SJCRH30 (cell line): ENCODE measurements at regions not wholly inside any gene's neighbourhood (a gene's known extent, or its start where the extent isn't known, plus 50 kb on each side); places are given as distances from the start of the nearest gene placed in this dataset.
"Not testable (repeated sequence)": the region's sequence is repeated elsewhere in the genome, so short reads cannot be mapped to it uniquely, and the experiment has no call there.

ENCODE experiments used
- DNase-seq, 2 experiments: peaks; one replicate each; pipeline ENCODE4 v3.0.0-alpha.2; 2015 to 2020
- H3K27ac ChIP-seq: fragments of 250-450 bp; sonication (Bioruptor Pico); 2 replicates; pipeline ENCODE4 v1.5.1; 2020; ENCODE audit warnings: mild to moderate bottlenecking, moderate library complexity
- H3K27me3 ChIP-seq: fragments of 250-450 bp; sonication (Bioruptor Pico); 2 replicates; pipeline ENCODE4 v1.5.1; 2020; ENCODE audit warnings: mild to moderate bottlenecking, moderate library complexity
- H3K36me3 ChIP-seq: fragments of 250-450 bp; sonication (Bioruptor Pico); 2 replicates; pipeline ENCODE4 v1.5.1; 2020; ENCODE audit warnings: mild to moderate bottlenecking, moderate library complexity
- H3K4me1 ChIP-seq: fragments of 250-450 bp; sonication (Bioruptor Pico); 2 replicates; pipeline ENCODE4 v1.5.1; 2020; ENCODE audit warnings: mild to moderate bottlenecking, moderate library complexity
- H3K4me3 ChIP-seq: fragments of 250-450 bp; sonication (Bioruptor Pico); 2 replicates; pipeline ENCODE4 v1.5.1; 2020; ENCODE audit warnings: mild to moderate bottlenecking, moderate library complexity
- H3K9me3 ChIP-seq: fragments of 250-450 bp; sonication (Bioruptor Pico); replicated peaks from 2 replicates; pipeline ENCODE4 v1.5.1; 2020; ENCODE audit warnings: mild to moderate bottlenecking, moderate library complexity

GRCh38 chr16:21422824-21423223, 144.7 kb upstream of the CRYM start:
- DNase-seq, H3K27me3 ChIP-seq, H3K27ac ChIP-seq, H3K36me3 ChIP-seq, H3K9me3 ChIP-seq, H3K4me3 ChIP-seq, H3K4me1 ChIP-seq: not testable (repeated sequence)

DNA sequence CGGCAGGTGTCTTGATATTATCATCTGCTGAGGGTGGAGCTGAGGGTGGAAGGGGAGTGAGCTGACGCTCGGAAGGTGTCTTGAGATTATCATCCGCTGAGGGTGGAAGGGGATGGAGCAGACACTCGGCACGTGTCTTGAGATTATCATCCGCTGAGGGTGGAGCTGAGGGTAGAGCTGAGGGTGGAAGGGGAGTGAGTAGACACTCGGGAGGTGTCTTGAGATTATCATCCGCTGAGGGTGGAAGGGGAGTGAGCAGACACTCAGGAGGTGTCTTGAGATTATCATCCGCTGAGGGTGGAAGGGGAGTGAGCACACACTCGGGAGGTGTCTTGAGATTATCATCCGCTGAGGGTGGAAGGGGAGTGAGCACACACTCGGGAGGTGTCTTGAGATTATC, 126.6 kb upstream of the CRYM start:
- not testable (repeated sequence) for H3K27me3 ChIP-seq, DNase-seq, H3K4me3 ChIP-seq, H3K36me3 ChIP-seq, H3K4me1 ChIP-seq, H3K27ac ChIP-seq, H3K9me3 ChIP-seq

DNA sequence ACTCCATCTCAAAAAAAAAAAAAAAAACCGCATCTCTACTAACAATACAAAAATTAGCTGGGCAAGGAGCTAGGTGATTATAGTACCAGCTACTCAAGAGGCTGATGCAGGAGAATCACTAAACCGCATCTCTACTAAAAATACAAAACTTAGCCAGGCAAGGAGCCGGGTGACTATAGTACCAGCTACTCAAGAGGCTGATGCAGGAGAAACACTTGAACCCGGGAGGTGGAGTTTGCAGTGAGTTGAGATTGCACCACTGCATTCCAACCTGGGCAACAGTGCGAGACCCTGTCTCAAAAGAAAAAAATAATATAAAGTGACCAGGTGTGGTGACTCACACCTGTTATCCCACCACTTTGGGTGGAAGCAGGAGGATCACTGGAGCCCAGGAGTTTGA, 119.8 kb upstream of the CRYM start:
- H3K4me3 ChIP-seq, H3K36me3 ChIP-seq, H3K27ac ChIP-seq, H3K9me3 ChIP-seq, DNase-seq, H3K4me1 ChIP-seq, H3K27me3 ChIP-seq: not testable (repeated sequence)

DNA sequence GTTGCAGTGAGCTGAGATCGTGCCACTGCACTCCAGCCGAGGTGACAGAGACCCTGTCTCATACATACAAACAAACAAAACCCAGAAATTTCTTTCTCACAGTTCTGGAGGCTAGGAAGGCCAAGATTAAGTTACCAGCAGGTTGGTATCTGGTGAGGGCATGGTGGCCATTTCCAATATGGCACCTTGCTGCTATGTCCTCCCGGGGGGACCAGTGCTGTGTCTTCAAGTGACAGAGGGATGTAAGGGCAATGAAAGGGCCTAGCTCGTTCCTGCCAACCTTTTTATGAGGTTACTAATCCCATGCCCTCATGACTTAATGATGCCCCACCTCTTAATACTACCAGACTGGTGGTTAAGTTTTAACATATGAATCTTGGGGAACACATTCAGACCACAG, 118.5 kb upstream of the CRYM start:
- H3K36me3 ChIP-seq, DNase-seq, H3K27ac ChIP-seq, H3K4me1 ChIP-seq, H3K27me3 ChIP-seq, H3K9me3 ChIP-seq, H3K4me3 ChIP-seq: not testable (repeated sequence)

GRCh38 chr16:21390634-21391033, 112.5 kb upstream of the CRYM start:
- DNase-seq, H3K9me3 ChIP-seq, H3K4me1 ChIP-seq, H3K27ac ChIP-seq, H3K4me3 ChIP-seq, H3K27me3 ChIP-seq, H3K36me3 ChIP-seq: not testable (repeated sequence)

DNA sequence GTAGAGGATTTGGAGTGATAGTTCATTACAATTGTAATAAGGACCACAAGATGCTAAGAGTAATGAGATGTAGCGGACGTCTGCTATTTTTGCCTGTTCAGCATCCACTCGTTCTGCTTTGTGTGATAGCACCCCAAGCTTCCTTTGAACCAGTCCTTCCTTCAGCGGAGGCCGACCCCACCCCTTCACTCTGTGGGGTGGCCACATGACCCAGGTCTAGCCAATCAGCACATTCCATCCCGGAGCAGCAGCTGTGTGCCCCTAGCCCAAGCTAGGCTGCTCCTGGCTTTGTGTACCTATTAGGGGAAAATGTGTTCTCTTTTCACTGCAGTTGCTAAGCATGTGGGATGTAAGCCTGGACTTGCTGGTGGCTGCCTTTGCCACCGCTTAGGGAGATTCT, 111.8 kb upstream of the CRYM start:
- not testable (repeated sequence) for H3K27me3 ChIP-seq, H3K9me3 ChIP-seq, H3K36me3 ChIP-seq, H3K4me3 ChIP-seq, H3K4me1 ChIP-seq, H3K27ac ChIP-seq
- peak in 1 of 2 experiments; percentile 58 for DNase-seq

- not testable (repeated sequence) for H3K4me3 ChIP-seq, DNase-seq, H3K36me3 ChIP-seq, H3K4me1 ChIP-seq, H3K27ac ChIP-seq, H3K9me3 ChIP-seq, H3K27me3 ChIP-seq
Measured at GRCh38 chr16:21387757-21388156, 109.7 kb upstream of the CRYM start.

DNA sequence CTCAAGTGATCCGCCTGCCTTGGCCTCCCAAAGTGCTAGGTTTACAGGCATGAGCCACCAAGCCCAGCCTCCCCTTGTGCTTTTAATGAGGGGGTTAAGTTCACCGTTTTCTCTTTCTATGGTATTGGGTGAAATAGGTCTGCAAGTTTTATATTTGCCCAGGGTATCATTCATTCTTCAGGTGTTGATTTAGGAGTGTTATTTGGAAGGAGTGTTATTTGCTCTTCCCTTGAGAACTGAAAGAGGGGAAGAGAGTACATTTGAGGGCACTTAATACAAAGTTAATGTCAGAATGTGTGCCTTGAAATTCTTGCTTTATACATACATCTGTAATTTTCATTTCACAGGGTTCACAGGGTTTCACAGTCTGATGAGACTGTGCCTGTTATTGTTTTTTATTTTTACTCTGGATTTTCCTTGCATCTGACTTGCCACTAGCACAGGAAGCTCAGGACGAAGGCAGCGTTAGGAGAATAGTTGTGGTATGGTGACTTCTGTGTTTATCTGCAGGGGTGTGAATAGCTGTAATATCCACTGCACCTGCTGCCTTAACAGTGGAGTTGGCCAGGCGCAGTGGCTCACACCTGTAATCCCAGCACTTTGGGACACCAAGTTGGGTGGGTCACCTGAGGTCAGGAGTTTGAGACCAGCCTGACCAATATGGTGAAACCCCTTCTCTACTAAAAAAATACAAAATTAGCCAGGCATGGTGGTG, 108.3 kb upstream of the CRYM start:
- not testable (repeated sequence) for H3K27ac ChIP-seq, DNase-seq, H3K9me3 ChIP-seq

DNA sequence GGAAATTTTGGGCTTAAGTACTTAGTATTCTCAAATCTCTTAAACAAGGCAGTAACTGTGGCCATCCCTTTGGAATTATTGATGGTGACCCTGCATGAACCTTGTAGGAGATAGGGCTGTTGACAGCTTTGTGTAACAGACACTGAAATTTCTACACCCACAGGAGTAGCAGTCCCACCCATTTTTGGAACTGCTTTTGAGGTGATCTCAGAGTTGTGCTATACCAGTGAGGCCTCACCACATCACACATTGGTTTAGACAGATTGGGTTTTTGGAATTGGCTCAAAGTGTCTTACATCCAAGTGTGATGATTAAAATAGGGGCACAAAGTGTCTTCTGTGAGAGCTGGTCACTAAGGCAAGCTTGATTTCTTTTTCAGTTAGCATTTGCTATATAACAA, 105.6 kb upstream of the CRYM start:
- H3K4me1 ChIP-seq, H3K27me3 ChIP-seq, DNase-seq, H3K4me3 ChIP-seq, H3K9me3 ChIP-seq, H3K27ac ChIP-seq, H3K36me3 ChIP-seq: not testable (repeated sequence)

More for the DNA sequence above, 108.3 kb upstream of the CRYM start:
- H3K36me3 ChIP-seq, H3K27me3 ChIP-seq, H3K4me3 ChIP-seq, H3K4me1 ChIP-seq: not testable (repeated sequence)

- not testable (repeated sequence) for H3K27ac ChIP-seq, H3K36me3 ChIP-seq, H3K4me3 ChIP-seq, H3K4me1 ChIP-seq, H3K27me3 ChIP-seq, DNase-seq, H3K9me3 ChIP-seq
Measured at GRCh38 chr16:21379645-21380044, 101.6 kb upstream of the CRYM start.

- DNase-seq, H3K4me3 ChIP-seq: not testable (repeated sequence)
Measured at GRCh38 chr16:21376196-21376899, 98.3 kb upstream of the CRYM start.

DNA sequence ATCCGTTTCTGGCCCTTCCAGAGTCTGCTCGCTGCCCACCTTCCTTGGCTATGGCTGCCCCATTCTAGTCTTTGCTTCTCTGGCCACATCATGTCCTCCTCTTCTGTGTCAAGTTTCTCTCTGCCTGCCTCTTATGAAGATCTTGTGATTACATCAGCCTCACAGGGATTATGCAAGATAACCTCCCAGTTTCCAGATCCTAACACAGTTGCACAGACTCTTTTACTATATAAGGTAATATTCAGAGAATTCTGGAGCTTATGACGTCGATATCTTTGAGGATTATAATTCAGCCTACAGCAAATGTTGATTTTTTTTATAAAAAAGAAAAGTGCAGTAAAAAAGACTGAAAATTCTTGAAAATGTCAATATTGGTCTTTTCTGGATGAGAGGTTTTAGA, 97.2 kb upstream of the CRYM start:
- H3K4me3 ChIP-seq, H3K9me3 ChIP-seq, H3K27me3 ChIP-seq, H3K4me1 ChIP-seq, H3K36me3 ChIP-seq, DNase-seq, H3K27ac ChIP-seq: not testable (repeated sequence)

More at GRCh38 chr16:21376196-21376899, 98.3 kb upstream of the CRYM start:
- H3K4me1 ChIP-seq, H3K36me3 ChIP-seq, H3K27ac ChIP-seq, H3K9me3 ChIP-seq, H3K27me3 ChIP-seq: not testable (repeated sequence)

- H3K36me3 ChIP-seq, DNase-seq, H3K9me3 ChIP-seq, H3K4me3 ChIP-seq, H3K4me1 ChIP-seq, H3K27me3 ChIP-seq, H3K27ac ChIP-seq: not testable (repeated sequence)
Measured at GRCh38 chr16:21373454-21373853, 95.4 kb upstream of the CRYM start.

GRCh38 chr16:21372862-21373261, 94.8 kb upstream of the CRYM start:
- not testable (repeated sequence) for H3K27me3 ChIP-seq, H3K4me1 ChIP-seq, H3K4me3 ChIP-seq, H3K36me3 ChIP-seq, H3K27ac ChIP-seq, DNase-seq, H3K9me3 ChIP-seq

GRCh38 chr16:21372162-21372835, 94.2 kb upstream of the CRYM start:
- not testable (repeated sequence) for H3K27me3 ChIP-seq, H3K27ac ChIP-seq, H3K4me3 ChIP-seq

GRCh38 chr16:21370791-21371190, 92.7 kb upstream of the CRYM start:
- H3K36me3 ChIP-seq, H3K27me3 ChIP-seq, H3K4me1 ChIP-seq, H3K9me3 ChIP-seq, H3K27ac ChIP-seq, H3K4me3 ChIP-seq: not testable (repeated sequence)
- peak; percentile 31 to 39 for DNase-seq

More at GRCh38 chr16:21372162-21372835, 94.2 kb upstream of the CRYM start:
- H3K4me1 ChIP-seq, H3K36me3 ChIP-seq, DNase-seq, H3K9me3 ChIP-seq: not testable (repeated sequence)
